H9 (cell line): ENCODE measurements at regions not wholly inside any gene's neighbourhood (a gene's known extent, or its start where the extent isn't known, plus 50 kb on each side); places are given as distances from the start of the nearest gene placed in this dataset.

ENCODE experiments used
- DNase-seq: peaks from one replicate; pipeline ENCODE4 v3.0.0-alpha.2; 2017
- H2AFZ ChIP-seq: one replicate; pipeline ENCODE4 v1.6.1; 2013; ENCODE audit warnings: mild to moderate bottlenecking, low read length, control low read depth, moderate library complexity
- H2AK5ac ChIP-seq: 2 replicates; pipeline ENCODE4 v1.6.1; 2013; ENCODE audit warnings: low read length, control low read depth, mixed read lengths; ENCODE audit not compliant: insufficient read length
- H2BK120ac ChIP-seq: one replicate; pipeline ENCODE4 v1.6.1; 2013; ENCODE audit warnings: low read depth, mild to moderate bottlenecking, low read length, control low read depth, inconsistent platforms; ENCODE audit not compliant: poor library complexity, severe bottlenecking
- H2BK12ac ChIP-seq: 2 replicates; pipeline ENCODE4 v1.6.1; 2013; ENCODE audit warnings: low read length, control low read depth, mixed read lengths, low read depth; ENCODE audit not compliant: insufficient read length
- H2BK15ac ChIP-seq: 2 replicates; pipeline ENCODE4 v1.6.1; 2013; ENCODE audit warnings: low read depth, low read length, control low read depth
- H2BK20ac ChIP-seq: one replicate; pipeline ENCODE4 v1.6.1; 2013; ENCODE audit warnings: low read depth, mild to moderate bottlenecking, low read length, control low read depth, inconsistent platforms; ENCODE audit not compliant: poor library complexity, severe bottlenecking
- H2BK5ac ChIP-seq: 2 replicates; pipeline ENCODE4 v1.6.1; 2013; ENCODE audit warnings: low read length, control low read depth, mixed read lengths; ENCODE audit not compliant: insufficient read length
- H3K14ac ChIP-seq: 2 replicates; pipeline ENCODE4 v1.6.1; 2013; ENCODE audit warnings: low read length, control low read depth; ENCODE audit not compliant: insufficient read depth
- H3K18ac ChIP-seq: 2 replicates; pipeline ENCODE4 v1.6.1; 2013; ENCODE audit warnings: low read depth, mild to moderate bottlenecking, mixed read lengths, low read length, control low read depth; ENCODE audit not compliant: insufficient read length
- H3K23ac ChIP-seq: 2 replicates; pipeline ENCODE4 v1.6.1; 2013; ENCODE audit warnings: low read length, control low read depth, mixed read lengths, low read depth; ENCODE audit not compliant: insufficient read length
- H3K23me2 ChIP-seq: 2 replicates; pipeline ENCODE4 v1.6.1; 2013; ENCODE audit warnings: low read depth, mild to moderate bottlenecking, mixed read lengths, low read length, control low read depth; ENCODE audit not compliant: insufficient read length, poor library complexity, severe bottlenecking
- H3K27ac ChIP-seq: 2 replicates; pipeline ENCODE4 v1.5.1; 2013; ENCODE audit warnings: low read length, control low read depth, mixed read lengths, low read depth; ENCODE audit not compliant: insufficient read length
- H3K27me3 ChIP-seq: 2 replicates; pipeline ENCODE4 v1.6.1; 2013; ENCODE audit warnings: low read length, control low read depth, inconsistent platforms; ENCODE audit not compliant: insufficient read depth
- H3K4ac ChIP-seq: 2 replicates; pipeline ENCODE4 v1.6.1; 2013; ENCODE audit warnings: low read depth, mild to moderate bottlenecking, control low read depth, inconsistent platforms, low read length, moderate library complexity
- H3K4me1 ChIP-seq: 2 replicates; pipeline ENCODE4 v1.6.1; 2013; ENCODE audit warnings: low read length, control low read depth, inconsistent platforms; ENCODE audit not compliant: insufficient read depth
- H3K4me2 ChIP-seq: 2 replicates; pipeline ENCODE4 v1.6.1; 2013; ENCODE audit warnings: low read length, control low read depth, mixed read lengths; ENCODE audit not compliant: insufficient read length, insufficient read depth
- H3K56ac ChIP-seq: 2 replicates; pipeline ENCODE4 v1.6.1; 2013; ENCODE audit warnings: low read depth, mild to moderate bottlenecking, mixed read lengths, low read length, control low read depth; ENCODE audit not compliant: insufficient read length
- H3K79me1 ChIP-seq: 2 replicates; pipeline ENCODE4 v1.6.1; 2013; ENCODE audit warnings: low read depth, mild to moderate bottlenecking, moderate library complexity, low read length, control low read depth, inconsistent platforms; ENCODE audit not compliant: insufficient read depth, poor library complexity, severe bottlenecking
- H3K79me2 ChIP-seq: 2 replicates; pipeline ENCODE4 v1.6.1; 2013; ENCODE audit warnings: low read length, control low read depth, inconsistent platforms; ENCODE audit not compliant: insufficient read depth
- H3K9ac ChIP-seq: 2 replicates; pipeline ENCODE4 v1.6.1; 2013; ENCODE audit warnings: low read length, control low read depth, mixed read lengths; ENCODE audit not compliant: insufficient read length; ENCODE audit errors: extremely low read depth
- H3K9me3 ChIP-seq: one replicate; pipeline ENCODE4 v1.6.1; 2013; ENCODE audit warnings: low read depth, low read length, inconsistent platforms; ENCODE audit not compliant: control insufficient read depth
- H3T11ph ChIP-seq: one replicate; pipeline ENCODE4 v1.6.1; 2013; ENCODE audit warnings: mild to moderate bottlenecking, low read length, control low read depth, inconsistent platforms
- H4K20me1 ChIP-seq: one replicate; pipeline ENCODE4 v1.6.1; 2013; ENCODE audit not compliant: control insufficient read depth, insufficient read length, insufficient read depth
- H4K5ac ChIP-seq: 2 replicates; pipeline ENCODE4 v1.6.1; 2013; ENCODE audit warnings: low read depth, mild to moderate bottlenecking, mixed read lengths, low read length, control low read depth; ENCODE audit not compliant: insufficient read length
- H4K8ac ChIP-seq: replicated peaks from 2 replicates; pipeline ENCODE4 v1.6.1; 2013; ENCODE audit warnings: low read length, control low read depth, mixed read lengths, low read depth; ENCODE audit not compliant: insufficient read length
- H4K91ac ChIP-seq: 2 replicates; pipeline ENCODE4 v1.6.1; 2013; ENCODE audit warnings: low read depth, mild to moderate bottlenecking, moderate library complexity, mixed read lengths, low read length, control low read depth; ENCODE audit not compliant: insufficient read length
- H3K27ac Mint-ChIP-seq, 3 experiments: 2 replicates in 2 of 3; 3 replicates in 1 of 3; pipeline ENCODE4 v1.8.0; 2020 to 2021; ENCODE audit warnings: mixed read lengths in 3 of 3, mild to moderate bottlenecking in 1 of 3, moderate library complexity in 1 of 3
- H3K27me3 Mint-ChIP-seq: 2 replicates; pipeline ENCODE4 v1.8.0; 2021; ENCODE audit warnings: low read depth, mild to moderate bottlenecking, moderate library complexity, mixed read lengths
- H3K36me3 Mint-ChIP-seq, 3 experiments: 2 replicates in 2 of 3; 3 replicates in 1 of 3; pipeline ENCODE4 v1.8.0; 2020 to 2021; ENCODE audit warnings: low read depth in 3 of 3, mixed read lengths in 3 of 3; ENCODE audit not compliant: insufficient read depth in 1 of 3
- H3K4me1 Mint-ChIP-seq, 2 experiments: 2 replicates each; pipeline ENCODE4 v1.8.0; 2020; ENCODE audit warnings: mixed read lengths in 2 of 2
- H3K4me3 Mint-ChIP-seq, 2 experiments: 2 replicates in 1 of 2; 3 replicates in 1 of 2; pipeline ENCODE4 v1.8.0; 2020 to 2021; ENCODE audit warnings: mild to moderate bottlenecking in 2 of 2, mixed read lengths in 2 of 2, moderate library complexity in 1 of 2
- H3K9me3 Mint-ChIP-seq, 2 experiments: 2 replicates in 1 of 2; 3 replicates in 1 of 2; pipeline ENCODE4 v1.8.0; 2020; ENCODE audit warnings: mild to moderate bottlenecking in 2 of 2, mixed read lengths in 2 of 2, moderate library complexity in 1 of 2
- CTCF ChIP-seq: fragments of 200-600 bp; sonication (generic); conservative IDR thresholded peaks from 3 replicates; pipeline ENCODE4 v1.8.0; 2021; ENCODE audit warnings: antibody characterized with exemption, mild to moderate bottlenecking
- WGBS: extraction: QIAGEN DNeasy Blood & Tissue Kit; methylation state at CpG from one replicate; pipeline ENCODE4 v1.1.7; 2013; ENCODE audit warnings: missing lambda C conversion rate, low lambda C conversion rate, mixed read lengths; ENCODE audit not compliant: insufficient read length; ENCODE audit errors: extremely low coverage; 5-methylcytosine and 5-hydroxymethylcytosine counted together

GRCh38 chr3:146948985-146949384, 343.8 kb upstream of the PLSCR5 start:
- Histone ChIP-seq H3K23me2 (no peaks in the 10 kb centered on the region), H2BK15ac (no peak overlapping the region), H3K4me2 (no peak overlapping the region), H3K4ac (no peak overlapping the region), H4K5ac (no peak overlapping the region), H3K18ac (no peak overlapping the region), H3T11ph (no peak overlapping the region), H3K23ac (no peak overlapping the region), H2BK12ac (no peak overlapping the region), H4K8ac (no peak overlapping the region), H4K91ac (no peak overlapping the region), H2BK120ac (no peak overlapping the region), H2BK20ac (no peak overlapping the region), H3K27me3 (no peaks in the 10 kb centered on the region), H3K56ac (no peak overlapping the region), H3K14ac (no peak overlapping the region), H3K4me1 (no peaks in the 10 kb centered on the region), H3K79me1 (no peaks in the 10 kb centered on the region), H2AK5ac (no peak overlapping the region), H4K20me1 (no peaks in the 10 kb centered on the region), H3K9ac (no peak overlapping the region), H3K27ac (no peak overlapping the region), H3K9me3 (no peaks in the 10 kb centered on the region), H3K79me2 (no peaks in the 10 kb centered on the region), H2BK5ac (no peak overlapping the region), H2AFZ (no peak overlapping the region)
- WGBS, result no CpG with 5 or more reads among the region's 8 CpGs
- no peak for TF ChIP-seq CTCF
- Mint-ChIP-seq H3K36me3 (peaks cover 0 to 1% (median 0%) of the 10 kb centered on the region in 3 experiments; a peak in 2 of 7 replicates), H3K27me3 (0 out of 2 replicates have a peak, but pooled peaks cover 1% of the 10 kb centered on the region), H3K4me3 (no peak overlapping the region), H3K4me1 (peaks cover 0 to 4% of the 10 kb centered on the region in 2 experiments; a peak in 1 of 4 replicates), H3K27ac (no peak overlapping the region), H3K9me3 (peaks cover 0 to 4% of the 10 kb centered on the region in 2 experiments; a peak in 2 of 5 replicates)
- no peak for DNase-seq
